GM19395 (cell line): ENCODE measurements at regions not wholly inside any gene's neighbourhood (a gene's known extent, or its start where the extent isn't known, plus 50 kb on each side); places are given as distances from the start of the nearest gene placed in this dataset.

ENCODE experiments used
- ATAC-seq: cut with Tn5 transposase; IDR thresholded peaks from one replicate; pipeline ENCODE4 v1.9.1; 2021; ENCODE audit warnings: mild to moderate bottlenecking, moderate library complexity; ENCODE audit not compliant: unreplicated experiment

DNA sequence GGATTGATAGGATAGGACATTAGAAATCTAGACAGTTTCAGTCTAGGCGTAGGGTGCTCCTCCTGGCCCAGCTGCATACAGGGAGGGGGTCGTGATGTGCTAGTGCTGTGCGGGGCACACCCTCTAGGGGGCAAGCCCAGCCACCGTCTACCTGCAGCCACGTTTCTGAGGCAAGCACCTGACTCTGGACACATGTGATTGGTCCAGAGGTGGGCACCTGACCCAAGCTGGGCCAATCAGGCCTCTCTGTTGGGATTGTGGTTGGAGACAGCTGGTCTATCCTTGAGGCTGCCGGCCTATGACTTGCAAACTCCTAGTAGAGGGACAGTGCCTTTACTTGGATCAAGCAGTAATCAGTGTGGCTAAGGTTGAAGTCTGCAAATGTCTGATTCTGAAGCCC lies 317.1 kb downstream of the BMP7 start:
- ATAC-seq: no peak

DNA sequence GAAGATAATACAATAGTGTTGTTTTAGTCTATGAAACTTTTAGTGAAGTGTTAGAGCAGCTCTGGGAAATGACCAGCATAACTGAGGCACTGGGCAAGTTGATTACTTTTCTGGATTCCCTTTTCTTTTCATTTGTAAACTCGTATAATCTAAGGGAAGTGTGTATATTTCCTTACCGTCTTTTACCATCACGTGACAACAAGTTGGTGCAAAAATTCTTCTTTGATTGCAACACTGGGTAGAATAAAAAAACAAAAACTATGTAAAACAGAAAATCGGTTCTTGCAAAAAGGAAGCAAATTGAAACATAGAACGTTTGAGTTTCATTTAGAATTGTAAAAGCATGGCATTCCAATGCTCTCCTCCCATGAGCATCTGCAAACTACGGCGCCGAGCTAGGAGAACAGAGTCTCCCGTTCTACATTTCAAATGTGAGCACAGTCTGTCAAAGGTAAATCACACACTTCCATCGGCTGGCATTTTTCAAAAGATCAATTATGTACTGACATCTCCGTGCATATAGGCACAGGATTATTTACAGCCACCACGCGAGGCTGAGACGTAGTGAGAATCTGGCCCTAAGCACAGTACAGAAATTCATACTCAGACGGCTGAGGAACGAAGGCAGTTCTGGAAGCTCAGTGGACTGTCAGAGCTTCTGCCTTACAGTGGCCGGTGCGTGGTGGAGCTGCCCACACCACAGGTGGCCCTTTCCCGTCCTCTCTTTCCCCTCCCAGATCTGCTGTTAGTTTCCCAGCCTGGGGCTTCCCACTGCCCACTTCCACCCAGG lies 314.0 kb downstream of the BMP7 start:
- no peak for ATAC-seq

DNA sequence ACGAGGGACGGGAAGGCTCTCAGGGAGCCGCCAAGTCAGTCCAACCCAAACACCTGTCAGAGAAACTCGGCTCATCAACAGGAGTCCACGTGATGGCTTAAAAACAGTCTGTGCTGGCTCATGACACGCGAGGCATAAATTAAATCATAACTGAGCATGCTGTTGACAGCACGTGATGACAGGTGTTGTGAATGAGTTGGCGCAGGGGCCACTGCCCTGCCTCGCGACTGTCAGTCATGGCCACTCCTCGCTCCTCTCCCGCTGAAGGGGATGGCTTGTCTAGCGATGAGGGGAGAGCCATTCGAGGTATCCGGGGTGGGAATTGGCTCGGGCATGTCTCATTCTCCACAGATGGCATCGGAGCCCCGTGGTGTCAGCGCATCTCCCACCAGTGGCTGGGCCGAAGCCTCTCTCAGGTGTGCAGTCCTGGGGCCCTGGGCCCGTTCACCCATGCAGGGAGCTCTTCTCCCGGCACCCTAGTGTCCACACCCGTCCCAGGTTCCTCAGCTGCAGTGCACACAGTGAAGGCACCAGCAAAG lies 313.3 kb downstream of the BMP7 start:
- ATAC-seq: no peak

DNA sequence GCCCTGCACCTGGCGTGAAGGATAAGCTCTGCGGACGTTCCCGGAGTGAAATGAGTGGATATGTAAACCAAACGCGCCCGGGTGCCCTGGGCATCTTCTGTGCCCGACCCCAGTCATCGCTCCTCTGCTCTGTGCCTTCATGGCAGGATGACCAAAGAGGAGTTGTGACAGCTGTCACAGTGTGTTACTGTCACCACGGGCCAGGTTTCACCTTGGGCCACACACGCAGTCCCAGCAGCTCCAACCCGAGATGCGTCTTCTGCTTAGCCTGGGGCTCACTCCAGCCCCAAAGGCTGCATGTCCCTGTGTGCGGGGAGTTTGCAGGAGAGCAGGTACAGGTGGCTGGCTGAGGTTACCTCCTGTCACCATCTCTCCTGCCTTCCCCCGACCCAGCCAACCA lies 311.6 kb downstream of the BMP7 start:
- ATAC-seq: no peak

DNA sequence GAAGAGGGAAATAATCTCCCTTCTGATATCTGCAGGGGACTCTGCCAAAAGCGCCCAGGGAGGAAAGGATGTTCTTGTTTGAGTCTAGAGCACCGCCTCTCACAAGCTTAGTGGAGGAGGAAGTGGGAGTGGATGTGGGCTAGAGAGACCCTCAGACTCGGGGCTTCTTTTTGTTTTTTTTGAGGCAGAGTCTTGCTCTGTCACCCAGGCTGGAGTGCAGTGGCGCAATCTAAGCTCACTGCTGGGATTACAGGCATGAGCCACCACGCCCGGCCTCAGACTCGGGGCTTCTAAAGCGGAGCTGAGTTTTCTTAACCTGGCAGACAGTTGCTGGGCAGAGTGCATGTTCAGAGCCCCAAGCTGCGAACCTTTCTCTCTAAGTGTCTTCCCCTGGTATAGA lies 310.8 kb downstream of the BMP7 start:
- ATAC-seq: no peak

DNA sequence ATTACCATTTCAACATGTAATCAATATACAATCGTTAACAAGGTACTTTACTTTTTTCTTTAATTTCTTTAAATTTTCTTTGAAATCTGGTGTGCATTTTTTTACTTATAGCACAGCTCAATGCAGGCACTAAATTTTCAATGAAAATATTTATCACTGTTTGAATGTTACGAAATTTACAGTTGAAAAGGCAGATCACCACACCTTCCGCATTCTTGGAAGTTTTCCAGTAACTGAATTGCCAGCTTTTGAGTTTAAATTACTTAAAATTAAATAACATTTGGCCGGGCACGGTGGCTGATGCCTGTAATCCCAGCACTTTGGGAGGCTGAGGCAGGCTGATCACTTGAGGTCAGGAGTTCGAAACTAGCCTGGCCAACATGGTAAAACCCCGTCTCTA lies 309.9 kb downstream of the BMP7 start:
- ATAC-seq: no peak

DNA sequence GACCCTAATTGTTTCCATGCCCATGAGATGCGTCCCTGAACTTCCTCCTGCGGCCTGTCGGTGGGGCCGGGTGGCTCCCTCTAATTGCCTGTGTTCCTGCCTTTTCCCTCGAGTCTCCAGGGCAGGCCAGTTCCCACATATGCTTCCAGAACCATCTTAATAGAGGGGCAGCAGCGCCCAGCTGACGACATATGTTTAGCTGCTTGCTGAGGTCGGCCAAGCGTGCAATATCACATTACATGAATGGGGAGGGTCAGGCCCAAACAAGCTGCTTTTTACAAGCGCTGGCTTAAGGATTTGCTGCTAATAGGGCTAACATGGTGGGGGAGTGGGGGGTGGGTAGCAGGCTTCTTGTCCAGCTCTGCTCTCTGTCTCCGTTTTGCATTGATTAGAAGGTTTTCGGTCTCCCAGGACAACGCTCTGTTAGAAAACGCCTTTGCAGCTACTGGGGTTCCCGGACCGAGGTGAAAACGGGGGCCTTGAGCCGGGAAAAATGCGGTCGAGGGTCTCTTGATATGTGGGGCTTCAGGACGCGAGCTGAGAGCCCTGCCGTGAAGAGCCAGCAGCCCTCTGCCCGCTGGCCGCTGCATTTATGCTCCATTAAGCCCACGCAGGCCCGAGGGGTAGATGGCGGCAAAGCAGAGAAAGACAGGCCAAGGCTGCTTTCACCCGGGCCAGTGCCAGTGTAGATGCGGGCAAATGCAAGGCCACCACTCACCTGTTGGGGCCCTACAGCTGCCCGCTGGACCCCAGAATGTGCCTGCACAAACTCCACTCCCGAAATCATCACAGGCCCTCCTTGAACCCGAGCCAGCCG lies 308.5 kb downstream of the BMP7 start:
- ATAC-seq: no peak

DNA sequence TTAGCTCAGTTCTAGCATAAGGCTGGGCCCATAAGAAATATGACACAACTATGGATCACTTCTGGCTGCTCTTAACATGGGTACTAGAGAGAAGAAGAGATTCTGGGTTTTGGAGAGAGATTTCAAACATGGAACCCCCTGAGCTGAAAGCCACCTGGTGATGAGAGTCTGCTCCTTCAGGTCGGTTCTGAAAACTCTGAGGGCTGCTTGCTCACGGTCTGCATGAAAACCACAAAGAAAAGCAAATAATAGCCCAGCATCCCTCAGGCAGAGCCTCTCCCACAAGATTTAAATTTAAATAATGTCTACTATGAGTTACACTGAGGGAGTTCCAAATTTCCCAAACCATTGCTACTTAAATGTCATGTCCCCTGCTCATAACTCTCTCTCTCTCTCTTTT lies 301.5 kb downstream of the BMP7 start:
- no peak for ATAC-seq

DNA sequence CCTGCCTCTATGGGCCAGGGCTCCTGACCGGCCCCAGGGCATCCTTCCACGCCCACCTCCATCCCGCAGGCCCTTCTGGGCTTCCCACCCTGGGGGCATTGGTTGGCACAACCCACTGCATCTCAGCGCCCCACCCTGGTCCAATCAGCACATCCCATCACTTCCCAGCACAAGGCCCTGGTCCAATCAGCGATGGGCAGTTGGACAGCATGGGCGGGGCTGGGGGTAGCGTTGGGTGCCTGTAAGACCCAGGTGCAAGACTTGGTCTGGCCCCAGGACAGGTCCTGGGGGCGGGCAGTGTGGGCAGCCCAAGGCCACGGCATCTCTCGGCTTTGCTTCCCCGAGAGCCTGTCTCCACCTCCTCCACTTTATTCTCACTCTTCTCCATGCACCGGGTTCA lies 298.5 kb downstream of the BMP7 start:
- ATAC-seq: no peak

DNA sequence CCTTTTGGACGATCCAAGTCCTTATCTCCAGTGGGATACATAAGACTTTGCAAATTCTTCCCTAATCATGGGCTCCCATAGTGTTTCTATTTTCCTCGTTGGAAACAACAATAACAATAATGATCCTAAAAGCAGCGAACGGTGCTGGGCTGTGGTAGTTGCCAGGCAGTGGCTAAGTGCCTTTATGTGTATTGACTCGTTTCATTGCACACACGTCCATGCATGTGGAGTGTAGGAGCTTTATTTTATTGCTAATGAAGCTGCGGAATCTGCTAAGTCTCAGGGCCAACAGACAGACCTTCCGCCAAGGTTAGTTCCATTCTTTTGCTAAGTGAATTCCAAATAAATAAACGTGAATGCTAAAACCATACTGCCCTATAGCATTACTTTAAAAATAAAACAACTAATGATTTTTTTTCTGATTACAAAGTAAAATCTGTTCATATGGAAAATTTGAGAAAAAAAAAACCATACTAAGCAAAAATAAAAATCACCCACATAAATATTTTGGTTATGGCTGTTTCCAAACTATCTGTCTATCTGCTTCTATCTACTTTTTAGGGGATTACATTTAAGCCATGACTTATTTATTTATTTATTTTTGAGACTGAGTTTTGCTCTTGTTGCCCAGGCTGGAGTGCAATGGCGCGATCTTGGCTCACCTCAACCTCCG lies 297.9 kb downstream of the BMP7 start:
- no peak for ATAC-seq

DNA sequence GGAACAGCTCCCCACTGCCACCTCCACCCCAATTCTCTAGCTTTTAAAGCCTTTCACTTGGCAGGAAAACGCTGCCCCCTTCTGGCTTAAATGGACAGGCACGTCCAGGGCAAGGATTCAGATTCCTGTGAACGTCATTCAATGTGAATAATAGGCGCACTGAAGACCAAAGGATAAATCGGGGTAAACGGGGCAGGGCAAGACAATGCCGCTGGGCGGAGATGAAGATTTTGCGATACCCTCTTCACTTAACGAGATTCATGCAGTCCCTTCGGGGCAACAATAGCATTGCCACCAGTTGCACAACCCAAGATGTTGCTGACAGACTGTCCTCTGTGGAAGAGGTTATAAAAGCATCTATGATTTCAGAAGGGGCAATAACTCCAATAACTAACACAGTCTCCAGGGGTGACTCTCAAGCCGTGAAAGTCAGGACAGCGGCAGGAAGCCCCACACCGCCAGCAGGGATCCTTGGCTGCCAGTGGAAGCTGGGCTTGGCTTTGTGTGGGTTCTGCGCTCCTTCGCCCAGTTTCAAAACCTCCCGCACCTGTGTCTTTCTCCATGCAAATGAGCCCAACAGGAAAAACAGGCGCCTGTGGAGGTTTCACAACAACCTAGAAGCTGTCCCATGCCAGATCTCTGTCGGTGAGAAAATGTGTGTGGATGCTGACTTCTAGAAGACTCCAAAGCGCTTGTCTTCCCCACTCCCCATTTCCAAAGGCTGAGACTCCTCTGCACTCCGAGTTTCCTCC lies 291.8 kb downstream of the BMP7 start:
- ATAC-seq: no peak

DNA sequence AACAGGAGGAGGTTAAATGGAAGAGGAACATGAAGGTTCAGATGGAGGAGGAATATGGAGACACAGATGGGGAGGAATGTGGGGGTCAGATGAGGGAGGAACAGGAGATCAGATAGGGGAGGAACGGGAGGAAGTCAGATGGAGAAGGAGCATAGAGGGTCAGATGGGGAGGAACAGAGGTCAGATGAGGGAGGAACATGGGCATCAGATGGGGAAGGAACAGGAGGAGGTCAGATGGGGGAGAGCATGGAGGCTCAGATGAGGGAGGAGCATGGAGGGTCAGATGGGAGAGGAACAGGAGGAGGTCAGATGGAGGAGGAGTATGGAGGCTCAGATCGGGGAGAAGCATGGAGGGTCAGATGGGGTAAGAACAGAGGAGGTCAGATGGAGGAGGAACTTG lies 290.6 kb downstream of the BMP7 start:
- ATAC-seq: no peak

DNA sequence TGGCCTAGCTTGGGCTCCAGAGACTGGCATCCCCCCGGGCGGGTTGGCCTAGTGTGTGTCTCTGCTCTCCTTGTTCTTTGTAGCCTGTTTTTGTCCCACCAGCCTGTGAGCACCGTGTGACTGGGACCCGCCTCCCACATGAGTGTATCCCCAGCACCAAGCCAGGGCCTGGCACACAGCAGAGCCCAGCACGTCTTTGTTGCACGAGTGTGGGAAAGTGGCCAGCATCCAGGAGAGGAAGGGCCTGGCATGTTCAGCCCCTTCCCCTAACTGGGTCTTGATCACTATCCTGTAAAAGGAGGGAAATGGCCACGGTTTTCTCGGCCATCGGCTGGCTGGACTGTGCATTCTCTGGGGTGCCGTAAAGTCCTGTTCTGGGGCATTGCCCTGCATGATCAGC lies 290.1 kb downstream of the BMP7 start:
- no peak for ATAC-seq

DNA sequence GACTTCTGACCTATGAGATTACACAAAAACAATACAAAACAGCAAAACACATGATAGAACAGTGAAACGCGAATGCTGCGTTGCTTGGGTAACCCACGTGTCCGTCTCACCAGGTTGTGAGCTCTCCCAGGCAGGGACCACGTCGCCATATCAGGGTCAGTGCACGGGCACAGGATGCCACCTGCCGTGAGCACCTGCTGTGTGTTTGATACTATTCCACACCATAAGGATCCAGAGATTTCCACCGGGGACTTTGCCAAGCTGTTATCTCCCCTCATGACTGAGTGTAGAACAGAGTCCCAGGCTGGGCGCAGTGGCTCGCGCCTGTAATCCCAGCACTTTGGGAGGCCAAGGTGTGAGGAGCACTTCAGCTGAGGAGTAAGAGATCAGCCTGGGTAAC lies 288.0 kb downstream of the BMP7 start:
- no peak for ATAC-seq

DNA sequence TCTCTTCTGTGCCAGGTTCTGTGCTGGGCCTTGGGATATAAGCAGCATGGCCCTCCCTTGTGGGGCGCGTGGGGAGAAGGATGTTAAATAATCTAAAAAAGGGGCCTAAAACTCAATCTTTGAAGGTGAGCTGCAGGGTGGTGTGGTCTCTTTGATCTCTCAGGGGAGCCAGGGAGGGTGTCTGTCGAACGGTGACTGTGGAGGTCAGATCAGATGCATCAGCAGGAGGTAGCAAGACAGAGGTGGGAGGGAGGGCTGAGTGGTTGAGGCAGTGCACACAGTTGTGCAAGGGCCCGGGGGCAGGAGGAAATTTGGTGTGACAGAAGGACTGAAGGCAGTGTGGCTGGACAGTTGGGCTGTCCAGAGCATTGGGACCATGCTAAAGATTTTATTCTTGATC lies 287.3 kb downstream of the BMP7 start:
- ATAC-seq: no peak

DNA sequence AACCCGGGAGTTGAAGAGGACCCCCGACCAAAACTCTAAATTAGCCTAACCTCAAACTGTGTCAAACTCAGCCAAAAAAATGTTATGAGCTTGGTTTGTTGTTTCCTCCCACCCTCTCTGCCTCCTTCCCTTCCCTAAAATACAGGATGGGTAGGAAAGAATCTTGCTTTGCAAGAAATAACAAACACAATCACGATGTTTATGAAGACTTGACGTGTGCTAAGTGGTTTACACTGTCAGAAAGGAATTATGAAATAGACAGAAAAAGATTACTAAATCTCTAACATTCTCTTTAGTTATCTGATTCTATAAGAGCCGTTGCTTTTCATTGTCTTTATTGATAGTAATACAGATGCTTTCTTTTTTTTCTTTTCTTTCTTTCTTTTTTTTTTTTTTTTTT lies 285.1 kb downstream of the BMP7 start:
- ATAC-seq: no peak

DNA sequence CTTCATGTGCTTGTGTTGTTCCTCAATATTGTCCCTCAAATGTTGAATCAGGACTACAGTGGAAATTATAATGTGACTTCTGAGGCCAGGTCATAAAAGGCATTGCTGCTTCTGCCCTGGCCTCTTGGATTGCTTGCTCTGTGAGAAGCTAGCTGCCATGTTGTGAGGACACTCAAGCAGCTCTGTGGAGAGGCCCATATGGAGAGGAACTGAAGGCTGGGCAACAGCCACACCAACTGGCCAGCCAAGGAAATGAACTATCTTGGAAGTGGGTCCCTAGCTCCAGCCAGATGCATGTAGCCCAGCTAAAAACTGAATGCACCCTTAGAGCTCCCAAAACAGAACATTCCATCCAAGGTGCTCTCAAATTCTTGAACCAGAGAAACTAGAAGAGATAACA lies 282.6 kb downstream of the BMP7 start:
- no peak for ATAC-seq

DNA sequence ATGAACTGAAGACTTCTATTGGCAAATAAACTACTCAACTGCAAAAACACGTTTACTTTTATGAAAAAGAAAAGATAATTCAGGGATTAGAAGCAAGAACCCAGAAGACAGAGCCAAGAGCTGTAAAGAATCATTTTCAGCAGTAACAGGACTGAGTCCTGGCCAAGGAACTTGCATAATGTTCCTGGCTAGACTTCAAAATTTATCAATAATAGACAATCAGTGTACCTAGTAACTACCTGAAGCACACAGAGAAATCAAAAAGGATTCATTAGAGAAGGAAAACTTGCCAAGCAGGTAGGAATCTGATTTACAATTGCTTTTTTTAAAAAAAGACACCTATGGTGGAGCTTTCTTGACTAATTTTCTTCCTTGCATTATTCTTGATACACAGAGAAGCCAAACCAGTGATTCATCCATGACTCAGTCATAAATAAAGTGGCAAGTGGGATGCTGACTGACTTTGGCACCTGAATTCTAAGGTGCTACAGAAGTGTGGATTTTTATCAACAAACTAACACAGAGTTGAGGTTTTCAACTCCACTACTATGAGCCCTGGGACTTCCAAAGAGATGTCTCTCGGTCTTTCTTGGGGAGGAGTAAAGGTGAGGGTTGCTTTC lies 281.3 kb downstream of the BMP7 start:
- no peak for ATAC-seq

DNA sequence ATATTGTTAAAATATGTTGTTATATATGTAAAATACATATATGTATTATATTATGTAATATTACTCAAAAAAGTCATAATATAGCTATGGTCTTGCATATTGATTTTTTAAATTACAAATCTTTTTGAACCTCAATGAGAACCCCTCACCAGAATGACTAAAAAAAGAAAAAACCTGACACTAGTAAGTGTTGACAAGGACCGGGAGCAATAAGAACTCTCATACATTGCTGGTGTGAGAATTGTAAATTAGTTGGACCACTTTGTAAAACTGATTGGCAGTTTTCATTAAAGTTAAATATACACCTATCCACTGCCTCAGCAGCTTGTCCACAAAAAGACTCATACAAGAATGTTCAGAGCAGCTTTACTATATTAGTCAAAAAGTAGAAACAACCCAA lies 280.0 kb downstream of the BMP7 start:
- ATAC-seq: no peak

DNA sequence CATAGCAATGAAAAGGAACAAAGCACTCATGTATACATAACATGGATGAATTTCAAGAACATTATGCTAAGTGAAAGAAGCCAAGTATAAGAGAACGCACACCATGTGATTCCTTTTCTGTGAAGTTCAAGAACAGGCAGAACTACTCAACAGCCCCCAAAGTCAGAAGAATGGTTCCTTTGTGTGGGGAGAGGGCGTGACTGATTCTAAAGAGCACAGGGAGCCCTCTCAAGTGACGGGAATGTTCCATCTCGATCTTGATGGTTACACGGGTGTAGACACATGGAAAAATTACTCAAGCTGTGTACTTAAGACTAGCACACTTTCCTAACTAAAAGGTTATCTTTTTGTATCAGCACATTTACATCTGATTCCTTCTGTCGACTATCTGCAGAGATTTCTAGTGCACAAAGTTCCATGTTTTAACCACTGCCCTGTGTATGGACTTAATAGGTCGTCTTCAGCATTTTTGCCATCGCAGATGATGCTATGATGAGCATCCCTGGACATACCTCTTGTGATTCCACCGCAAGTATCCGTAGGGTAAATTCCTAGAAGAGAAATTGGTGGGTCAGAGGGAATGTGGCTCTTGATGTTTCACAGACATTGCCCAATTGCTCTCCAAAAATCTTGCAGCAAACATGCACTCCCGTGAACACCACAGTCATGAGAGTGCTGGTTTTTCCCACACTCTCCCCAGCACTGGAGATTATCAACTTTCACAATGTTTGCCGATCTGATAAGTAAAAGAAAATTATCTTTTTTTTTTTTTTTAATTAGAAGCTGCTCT lies 279.3 kb downstream of the BMP7 start:
- ATAC-seq: no peak
